Stomach (tissue), 8 donors: ENCODE measurements at regions not wholly inside any gene's neighbourhood (a gene's known extent, or its start where the extent isn't known, plus 50 kb on each side); places are given as distances from the start of the nearest gene placed in this dataset.
A peak's percentile ranks its signal among the peaks of the same experiment; 100 is the strongest.

Source experiments
- DNase-seq, 2 donors: peaks; one replicate each; pipeline versions ENCODE4 v3.0.0 to v3.0.0-alpha.2; 2013 to 2019
- H3K27ac ChIP-seq, 5 donors: fragments of 200-600 bp in 4 of 5; sonication (generic) in 4 of 5; one replicate each; pipeline ENCODE4 v1.5.1; 2013 to 2019; ENCODE audit warnings: mild to moderate bottlenecking in 1 of 5, moderate library complexity in 1 of 5
- H3K27me3 ChIP-seq, 3 donors: fragments of 200-600 bp; sonication (generic); one replicate each; pipeline ENCODE4 v1.5.1; 2017 to 2019; ENCODE audit warnings: mixed run types in 1 of 3
- H3K36me3 ChIP-seq, 4 donors: fragments of 200-600 bp; sonication (generic); 1 replicate in 3 of 4; 2 replicates in 1 of 4; pipeline ENCODE4 v1.5.1; 2016 to 2019
- H3K4me1 ChIP-seq, 4 donors: fragments of 200-600 bp; sonication (generic); one replicate each; pipeline ENCODE4 v1.5.1; 2016 to 2019
- H3K4me3 ChIP-seq, 4 donors: fragments of 200-600 bp; sonication (generic) in 3 of 4; one replicate each; pipeline ENCODE4 v1.5.1; 2016 to 2019; ENCODE audit warnings: mild to moderate bottlenecking in 1 of 4
- H3K9me3 ChIP-seq, 4 donors: fragments of 200-600 bp; sonication (generic); one replicate each; pipeline ENCODE4 v1.5.1; 2016 to 2019
- EP300 ChIP-seq: sonication (generic); formaldehyde crosslinking; IDR thresholded peaks from one replicate; pipeline ENCODE4 v1.6.1; 2017; ENCODE audit warnings: antibody characterized with exemption
- POLR2A ChIP-seq, 4 donors: fragments of 450-650 bp; IDR thresholded peaks; one replicate each; pipeline ENCODE4 v1.6.1; 2016; ENCODE audit warnings: antibody characterized with exemption in 4 of 4, control low read depth in 2 of 4, mild to moderate bottlenecking in 1 of 4, moderate library complexity in 1 of 4
- POLR2AphosphoS5 ChIP-seq, 3 donors: sonication (generic); formaldehyde crosslinking; IDR thresholded peaks; one replicate each; pipeline ENCODE4 v1.6.1; 2016; ENCODE audit warnings: antibody characterized with exemption in 3 of 3
- WGBS, 5 donors: extraction: QIAGEN DNeasy Blood & Tissue Kit in 3 of 5; methylation state at CpG; one replicate each; pipeline versions ENCODE4 v1.1.5 to v1.1.7; 2013 to 2018; 5-methylcytosine and 5-hydroxymethylcytosine counted together
- intact Hi-C: fragments of 100-400 bp; cut with DNase I; formaldehyde crosslinking; loops from one replicate; pipeline ENCODE4 v1.15.1; 2023; ENCODE audit warnings: low total_unique reads
- TF ChIP-seq, protein P1 (sequence below), 7 experiments: fragments of 450-650 bp in 4 of 7; fragments of 200-600 bp in 3 of 7; sonication (generic) in 3 of 7; IDR thresholded peaks; one replicate each; pipeline ENCODE4 v1.5.1; 2016 to 2019; ENCODE audit warnings: antibody characterized with exemption in 7 of 7, control low read depth in 2 of 7, mild to moderate bottlenecking in 1 of 7
- donor health status: healthy with polysubstance abuse.
- donor health status: Bipolar disorder and iron deficiency.
- donor health status: healthy.

- peak in 1 of 2 donors; percentile 9 for DNase-seq
- no peaks in the 10 kb centered on the region for H3K9me3 ChIP-seq
- no peaks in the 10 kb centered on the region for H3K36me3 ChIP-seq
- no peak overlapping the region for H3K27ac ChIP-seq
- WGBS, 5 donors = 84 to 87% (median 84%) methylated on average over 17 to 18 of the region's 18 CpGs
- H3K4me3 ChIP-seq = no peak overlapping the region
- TF ChIP-seq POLR2AphosphoS5 (IDR thresholded peaks at IDR 0.05) (no peak), POLR2A (IDR thresholded peaks at IDR 0.05) (no peak), EP300 (no peak)
- TF ChIP-seq, protein P1, sequence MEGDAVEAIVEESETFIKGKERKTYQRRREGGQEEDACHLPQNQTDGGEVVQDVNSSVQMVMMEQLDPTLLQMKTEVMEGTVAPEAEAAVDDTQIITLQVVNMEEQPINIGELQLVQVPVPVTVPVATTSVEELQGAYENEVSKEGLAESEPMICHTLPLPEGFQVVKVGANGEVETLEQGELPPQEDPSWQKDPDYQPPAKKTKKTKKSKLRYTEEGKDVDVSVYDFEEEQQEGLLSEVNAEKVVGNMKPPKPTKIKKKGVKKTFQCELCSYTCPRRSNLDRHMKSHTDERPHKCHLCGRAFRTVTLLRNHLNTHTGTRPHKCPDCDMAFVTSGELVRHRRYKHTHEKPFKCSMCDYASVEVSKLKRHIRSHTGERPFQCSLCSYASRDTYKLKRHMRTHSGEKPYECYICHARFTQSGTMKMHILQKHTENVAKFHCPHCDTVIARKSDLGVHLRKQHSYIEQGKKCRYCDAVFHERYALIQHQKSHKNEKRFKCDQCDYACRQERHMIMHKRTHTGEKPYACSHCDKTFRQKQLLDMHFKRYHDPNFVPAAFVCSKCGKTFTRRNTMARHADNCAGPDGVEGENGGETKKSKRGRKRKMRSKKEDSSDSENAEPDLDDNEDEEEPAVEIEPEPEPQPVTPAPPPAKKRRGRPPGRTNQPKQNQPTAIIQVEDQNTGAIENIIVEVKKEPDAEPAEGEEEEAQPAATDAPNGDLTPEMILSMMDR (IDR thresholded peaks at IDR 0.05) = no peak
- H3K27me3 ChIP-seq = peaks cover 0 to 25% (median 0%) of the 10 kb centered on the region in 3 donors
- no peaks in the 10 kb centered on the region for H3K4me1 ChIP-seq
- intact Hi-C loops = no loop called here
Measured at GRCh38 chr12:131369094-131369845, 341.6 kb upstream of the SFSWAP start.

GRCh38 chr12:131370321-131370720, 340.6 kb upstream of the SFSWAP start:
- DNase-seq = peak in 1 of 2 donors; percentile 9
- Histone ChIP-seq H3K27me3 (peaks cover 0 to 23% (median 0%) of the 10 kb centered on the region in 3 donors), H3K4me1 (no peaks in the 10 kb centered on the region), H3K27ac (no peak overlapping the region), H3K9me3 (no peaks in the 10 kb centered on the region), H3K4me3 (no peak overlapping the region), H3K36me3 (no peaks in the 10 kb centered on the region)
- 65 to 76% (median 74%) methylated on average over 7 to 8 of the region's 8 CpGs for WGBS, 5 donors
- intact Hi-C loops = no loop called here
- no peak for TF ChIP-seq EP300
- TF ChIP-seq, protein P1 (IDR thresholded peaks at IDR 0.05) = no peak
- TF ChIP-seq POLR2A (IDR thresholded peaks at IDR 0.05) = no peak
- no peak for TF ChIP-seq POLR2AphosphoS5 (IDR thresholded peaks at IDR 0.05)

DNA sequence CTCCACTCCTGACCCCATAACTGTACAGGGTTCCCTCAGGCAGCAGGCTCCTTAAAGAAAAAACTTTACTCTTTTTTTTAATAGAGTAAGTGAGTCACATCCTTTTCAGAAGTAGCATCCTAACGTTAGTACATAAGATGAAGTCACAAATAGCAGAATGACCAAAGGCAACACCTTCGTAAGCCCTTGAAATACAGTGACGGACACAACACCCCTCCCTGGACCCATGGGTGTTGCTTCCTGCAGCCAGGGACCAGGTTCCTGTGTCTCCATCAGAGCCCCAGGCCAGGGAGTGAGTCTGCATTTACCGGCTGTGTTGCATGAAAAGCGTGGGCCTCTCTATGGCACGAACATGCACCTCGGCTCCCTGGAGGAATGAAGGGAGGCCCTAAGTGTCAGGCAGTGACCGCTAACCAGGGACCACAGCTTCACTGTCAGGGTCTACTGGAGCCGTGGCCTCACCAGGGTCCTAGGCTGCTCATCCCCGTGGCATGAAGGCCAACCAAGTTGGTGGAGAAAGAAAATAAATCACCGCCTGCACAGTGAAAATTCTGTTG, 340.0 kb upstream of the SFSWAP start:
- no peak for DNase-seq
- intact Hi-C loops = no loop called here
- TF ChIP-seq POLR2A (IDR thresholded peaks at IDR 0.05) = no peak
- no peak for TF ChIP-seq POLR2AphosphoS5 (IDR thresholded peaks at IDR 0.05)
- TF ChIP-seq, protein P1 (IDR thresholded peaks at IDR 0.05) = no peak
- no peak for TF ChIP-seq EP300

DNA sequence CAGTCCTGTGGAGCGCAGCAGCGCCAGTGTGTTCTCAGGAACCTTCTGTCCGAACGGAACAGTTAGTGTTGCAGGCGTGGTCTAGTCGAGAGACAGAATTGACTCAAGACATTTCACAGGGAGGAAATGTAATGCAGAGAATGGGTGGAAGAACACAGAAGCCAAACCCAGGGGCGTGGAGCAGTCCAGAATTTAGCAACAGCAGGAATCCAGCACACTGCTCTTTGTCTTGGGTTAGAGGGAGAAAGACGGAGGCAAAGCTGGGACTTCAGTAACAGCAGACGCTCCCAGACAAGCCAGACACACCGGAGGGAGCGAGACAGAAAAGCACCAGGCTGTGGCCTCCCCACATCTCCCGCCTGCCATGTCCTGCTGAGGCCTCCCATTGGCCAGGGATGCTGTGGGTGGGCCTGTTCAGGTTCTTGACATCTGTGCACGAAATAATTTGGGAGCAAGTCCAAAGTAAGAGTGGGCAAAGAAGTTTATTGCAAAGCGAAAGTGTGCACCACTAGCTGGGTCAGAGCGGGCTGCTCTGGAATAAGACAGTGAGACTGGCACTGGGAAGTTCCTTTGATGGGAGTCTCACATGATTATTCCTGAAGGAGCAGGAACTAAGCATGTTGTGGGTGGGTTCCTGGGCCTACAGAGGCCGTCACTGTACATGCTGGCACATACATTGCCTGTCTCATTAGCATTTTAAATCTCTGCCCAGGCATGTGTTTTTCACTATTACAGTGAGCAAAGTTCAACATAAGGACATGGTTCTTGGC, 339.3 kb upstream of the SFSWAP start:
- DNase-seq = no peak
- WGBS, 5 donors = 65 to 75% (median 72%) methylated on average over 16 of the region's 16 CpGs
- Histone ChIP-seq H3K4me3 (no peak overlapping the region), H3K27ac (no peak overlapping the region), H3K4me1 (no peaks in the 10 kb centered on the region), H3K36me3 (no peaks in the 10 kb centered on the region), H3K27me3 (peaks cover 0 to 18% (median 0%) of the 10 kb centered on the region in 3 donors), H3K9me3 (no peaks in the 10 kb centered on the region)
- intact Hi-C loops = no loop called here
- TF ChIP-seq POLR2AphosphoS5 (IDR thresholded peaks at IDR 0.05) = no peak
- TF ChIP-seq, protein P1 (IDR thresholded peaks at IDR 0.05) = no peak
- TF ChIP-seq POLR2A (IDR thresholded peaks at IDR 0.05) = no peak
- no peak for TF ChIP-seq EP300

More for the DNA sequence above, 340.0 kb upstream of the SFSWAP start:
- Histone ChIP-seq H3K4me3 (no peak overlapping the region), H3K9me3 (no peaks in the 10 kb centered on the region), H3K36me3 (no peaks in the 10 kb centered on the region), H3K27ac (no peak overlapping the region), H3K27me3 (peaks cover 0 to 23% (median 0%) of the 10 kb centered on the region in 3 donors), H3K4me1 (no peaks in the 10 kb centered on the region)
- WGBS, 5 donors = 78 to 83% (median 81%) methylated on average over 8 to 11 of the region's 11 CpGs
